ENCODE measurements at regions not wholly inside any gene's neighbourhood (a gene's known extent, or its start where the extent isn't known, plus 50 kb on each side); places are given as distances from the start of the nearest gene placed in this dataset. TPM values are rescaled to one million over a fixed set of nuclear protein-coding genes. Genes with fewer than 3 reads are reported as not detected.

Small RNA genes lying in the stretch of these regions (small RNA-seq; reads per million reads assigned to genes)
- gene RNU6-774P = not detected

All from HT-29 (cell line).